OCI-LY7 (cell line): ENCODE measurements at regions not wholly inside any gene's neighbourhood (a gene's known extent, or its start where the extent isn't known, plus 50 kb on each side); places are given as distances from the start of the nearest gene placed in this dataset.

Experiments used
- BruUV-seq: library from RNA; stranded (reverse); fragments of 400-500 nt; replicated peaks from 2 replicates; lab custom pipeline; 2021; lab: Mats Ljungman, UMichigan
- CTCF ChIA-PET: fragments of 300-600 bp; sonication (Branson Sonifier 250); formaldehyde crosslinking; loops from one replicate; lab custom pipeline; 2022; ENCODE audit warnings: antibody characterized with exemption; ENCODE audit not compliant: unreplicated experiment; lab: Charles Lee
- POLR2A ChIA-PET: fragments of 300-600 bp; sonication (Branson Sonifier 250); formaldehyde crosslinking; loops from one replicate; lab custom pipeline; 2022; ENCODE audit warnings: antibody characterized with exemption; lab: Charles Lee
- DNase-seq: peaks from one replicate; pipeline ENCODE4 v3.0.0-alpha.2; 2015; ENCODE audit warnings: low spot score
- H2AFZ ChIP-seq: fragments of 200-600 bp; sonication (generic), shearing (Covaris generic); 2 replicates; pipeline ENCODE4 v1.6.1; 2014; ENCODE audit warnings: mild to moderate bottlenecking, antibody characterized with exemption, low read length, moderate library complexity
- H3K27ac ChIP-seq: fragments of 200-600 bp; sonication (generic); 2 replicates; pipeline ENCODE4 v1.5.1; 2014; ENCODE audit warnings: mixed run types, low read depth, mild to moderate bottlenecking, moderate library complexity, low read length, inconsistent platforms; ENCODE audit not compliant: poor library complexity, severe bottlenecking
- H3K36me3 ChIP-seq: fragments of 200-600 bp; sonication (generic); 2 replicates; pipeline ENCODE4 v1.6.1; 2014; ENCODE audit warnings: mild to moderate bottlenecking, antibody characterized with exemption, low read length, moderate library complexity, mixed read lengths; ENCODE audit not compliant: insufficient read depth
- H3K4me1 ChIP-seq: fragments of 200-600 bp; sonication (generic); 2 replicates; pipeline ENCODE4 v1.5.1; 2014; ENCODE audit warnings: mild to moderate bottlenecking, low read length; ENCODE audit not compliant: insufficient read depth, poor library complexity, severe bottlenecking
- H3K4me2 ChIP-seq: fragments of 200-600 bp; sonication (generic); 2 replicates; pipeline ENCODE4 v1.6.1; 2014; ENCODE audit warnings: mild to moderate bottlenecking, low read length
- H3K4me3 ChIP-seq: fragments of 200-600 bp; sonication (generic); 2 replicates; pipeline ENCODE4 v1.5.1; 2014; ENCODE audit warnings: mild to moderate bottlenecking, low read depth, low read length; ENCODE audit not compliant: poor library complexity, severe bottlenecking
- H3K79me2 ChIP-seq: fragments of 200-600 bp; sonication (generic); 2 replicates; pipeline ENCODE4 v1.6.1; 2016; ENCODE audit warnings: low read depth, mild to moderate bottlenecking, low read length, moderate library complexity, mixed read lengths; ENCODE audit not compliant: insufficient read depth
- H3K9me2 ChIP-seq: fragments of 200-600 bp; sonication (generic); 2 replicates; pipeline ENCODE4 v1.6.1; 2016; ENCODE audit warnings: mild to moderate bottlenecking, low read length, mixed read lengths; ENCODE audit not compliant: insufficient read depth
- H3K9me3 ChIP-seq: fragments of 200-600 bp; sonication (generic); 2 replicates; pipeline ENCODE4 v1.6.1; 2014; ENCODE audit warnings: mild to moderate bottlenecking, mixed run types, low read length, mixed read lengths
- H4K20me1 ChIP-seq: fragments of 200-600 bp; sonication (generic); 2 replicates; pipeline ENCODE4 v1.6.1; 2014; ENCODE audit warnings: mild to moderate bottlenecking, antibody characterized with exemption, low read length, moderate library complexity, mixed read lengths; ENCODE audit not compliant: insufficient read depth
- CTCF ChIP-seq: fragments of 200-600 bp; sonication (generic); conservative IDR thresholded peaks from 2 replicates; pipeline ENCODE4 v1.5.1; 2014; ENCODE audit warnings: mild to moderate bottlenecking, antibody characterized with exemption, low read length, moderate library complexity, mixed read lengths
- EZH2phosphoT487 ChIP-seq: fragments of 200-600 bp; sonication (generic); IDR thresholded peaks from 2 replicates; pipeline ENCODE4 v1.6.1; 2018; ENCODE audit warnings: low read depth, borderline replicate concordance, mild to moderate bottlenecking, mixed run types, antibody characterized with exemption, low read length, moderate library complexity, mixed read lengths
- intact Hi-C: fragments of 100-400 bp; cut with micrococcal nuclease; formaldehyde crosslinking; loops from one replicate; pipeline ENCODE4 v1.10.0; 2022; ENCODE audit not compliant: unreplicated experiment

- no peak overlapping the region for H3K4me3 ChIP-seq
- ChIA-PET CTCF (no interaction called here), POLR2A (interaction anchor here (0.7 kb wide), 1 partner anchor 686 kb away, joined by 3 read pairs; no protein-coding TSS in a partner anchor)
- no TSS peak for BruUV-seq
- no peak for DNase-seq
- intact Hi-C loops = no loop called here
- no peak overlapping the region for H3K4me2 ChIP-seq
- no peaks in the 10 kb centered on the region for H4K20me1 ChIP-seq
- H3K36me3 ChIP-seq = no peaks in the 10 kb centered on the region
- H3K9me3 ChIP-seq = no peaks in the 10 kb centered on the region
- no peaks in the 10 kb centered on the region for H3K4me1 ChIP-seq
- no peaks in the 10 kb centered on the region for H3K9me2 ChIP-seq
- TF ChIP-seq CTCF = no peak
- TF ChIP-seq EZH2phosphoT487 = no peak
- H3K79me2 ChIP-seq = no peaks in the 10 kb centered on the region
- H2AFZ ChIP-seq = no peak overlapping the region
- no peak overlapping the region for H3K27ac ChIP-seq
These were observed 239.3 kb downstream of the ALG10B start for GRCh38 chr12:38555620-38556591.

GRCh38 chr12:38556647-38557046 lies 240.1 kb downstream of the ALG10B start:
- BruUV-seq = no TSS peak
- TF ChIP-seq CTCF = no peak
- TF ChIP-seq EZH2phosphoT487 = no peak
- Histone ChIP-seq H3K36me3 (no peaks in the 10 kb centered on the region), H3K4me1 (no peaks in the 10 kb centered on the region), H3K4me2 (no peak overlapping the region), H4K20me1 (no peaks in the 10 kb centered on the region), H3K9me3 (no peaks in the 10 kb centered on the region), H2AFZ (no peak overlapping the region), H3K4me3 (no peak overlapping the region), H3K27ac (no peak overlapping the region), H3K79me2 (no peaks in the 10 kb centered on the region), H3K9me2 (no peaks in the 10 kb centered on the region)
- intact Hi-C loops = no loop called here
- ChIA-PET POLR2A (no interaction called here), CTCF (no interaction called here)
- DNase-seq = no peak

GRCh38 chr12:38585086-38585485 lies 268.5 kb downstream of the ALG10B start:
- Histone ChIP-seq H3K36me3 (no peaks in the 10 kb centered on the region), H3K4me2 (no peak overlapping the region), H4K20me1 (no peaks in the 10 kb centered on the region), H3K9me2 (no peaks in the 10 kb centered on the region), H3K79me2 (no peaks in the 10 kb centered on the region), H2AFZ (no peak overlapping the region), H3K9me3 (no peaks in the 10 kb centered on the region), H3K4me1 (no peaks in the 10 kb centered on the region), H3K27ac (no peak overlapping the region), H3K4me3 (no peak overlapping the region)
- no peak for TF ChIP-seq EZH2phosphoT487
- no peak for TF ChIP-seq CTCF
- no TSS peak for BruUV-seq
- ChIA-PET CTCF (no interaction called here), POLR2A (interaction anchor here (0.6 kb wide), 1 partner anchor 10 kb away, joined by 4 read pairs; no protein-coding TSS in a partner anchor)
- intact Hi-C loops = no loop called here
- DNase-seq = no peak
